ENCODE measurements at regions not wholly inside any gene's neighbourhood (a gene's known extent, or its start where the extent isn't known, plus 50 kb on each side); places are given as distances from the start of the nearest gene placed in this dataset.

- DNase-seq (ENCODE audit: low read depth in 2 of 2): no peak
These were observed 826.3 kb upstream of the CDH2 start for GRCh38 chr18:29003194-29003593.

GRCh38 chr18:29002747-29003146, 825.8 kb upstream of the CDH2 start:
- no peak for DNase-seq (ENCODE audit: low read depth in 2 of 2)

DNA sequence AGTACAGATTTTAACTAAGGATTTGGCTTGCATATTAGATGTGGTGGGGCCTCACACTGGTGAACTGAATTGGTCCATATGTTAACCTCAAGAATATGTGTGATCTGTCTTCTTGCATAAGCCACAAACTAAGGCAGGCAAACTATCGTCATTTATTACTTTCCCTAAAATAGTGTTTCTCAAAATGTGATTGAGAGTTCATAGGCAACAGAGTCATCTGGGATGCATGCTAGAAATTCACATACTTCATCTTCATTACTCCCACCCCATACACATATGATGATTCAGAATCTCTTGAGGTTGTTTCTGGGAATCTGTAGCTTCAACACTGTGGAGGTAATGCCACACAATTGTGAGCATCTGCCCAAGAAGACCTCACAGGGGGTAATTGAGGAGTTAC, 822.8 kb upstream of the CDH2 start:
- DNase-seq (ENCODE audit: low read depth in 2 of 2): peak; percentile 45 to 52

GRCh38 chr18:28995319-28995718, 818.4 kb upstream of the CDH2 start:
- DNase-seq (ENCODE audit: low read depth in 2 of 2): no peak

DNA sequence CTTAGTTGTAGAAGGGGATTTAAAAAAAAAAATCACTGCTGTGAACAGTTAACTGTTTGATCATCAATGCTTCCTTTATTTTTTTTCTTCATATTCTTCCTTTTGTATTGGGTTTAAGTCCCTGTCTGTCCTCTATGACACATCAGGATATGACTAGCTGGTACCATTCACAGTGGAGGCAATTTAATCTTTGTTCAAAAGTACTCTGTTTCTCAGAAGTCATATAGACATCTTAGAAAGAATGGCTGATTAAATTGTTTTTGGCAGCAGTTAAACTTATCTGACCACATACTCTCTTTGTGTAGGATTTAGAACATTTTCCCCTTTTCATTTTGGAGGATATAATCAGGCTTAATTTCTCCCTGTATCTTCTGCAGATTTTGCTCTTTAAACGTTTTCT, 807.8 kb upstream of the CDH2 start:
- no peak for DNase-seq (ENCODE audit: low read depth in 2 of 2)

- no peak for DNase-seq (ENCODE audit: low read depth in 2 of 2)
These were observed 797.6 kb upstream of the CDH2 start for GRCh38 chr18:28974504-28974903.

- no peak for DNase-seq (ENCODE audit: low read depth in 2 of 2)
These were observed 796.4 kb upstream of the CDH2 start for GRCh38 chr18:28973324-28973723.

DNA sequence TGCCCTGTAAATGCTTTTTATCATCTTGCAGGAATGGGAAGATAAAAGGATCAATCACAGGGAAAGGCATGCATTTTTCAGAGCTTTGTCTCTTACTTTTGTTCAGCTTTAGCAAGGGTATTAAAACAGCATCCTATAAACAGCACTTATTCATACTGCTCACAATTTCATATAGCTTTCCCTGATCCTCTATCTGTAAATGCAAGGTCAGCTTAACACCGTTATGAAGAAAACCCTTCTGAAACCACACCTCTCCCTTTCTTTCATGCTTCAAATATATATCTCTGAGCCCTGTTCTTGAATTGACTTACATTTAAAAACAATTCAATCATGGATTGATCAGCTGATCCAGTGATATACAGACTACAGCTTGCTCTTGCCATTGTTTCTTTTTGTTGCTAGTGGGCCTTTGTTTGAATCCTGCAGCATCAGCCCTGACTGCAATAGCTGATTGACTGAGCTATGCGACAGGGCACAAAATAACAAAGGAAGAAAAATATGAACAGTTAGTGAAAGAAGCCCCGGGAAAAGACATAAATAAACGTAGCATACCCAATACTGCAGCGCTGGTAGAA, 795.5 kb upstream of the CDH2 start:
- DNase-seq (ENCODE audit: low read depth in 2 of 2): no peak

- DNase-seq (ENCODE audit: low read depth in 2 of 2): peak; percentile 81 to 84
These were observed 786.6 kb upstream of the CDH2 start for GRCh38 chr18:28963481-28963880.

GRCh38 chr18:28961669-28962228, 784.8 kb upstream of the CDH2 start:
- DNase-seq (ENCODE audit: low read depth in 2 of 2): no peak

GRCh38 chr18:28960146-28960545, 783.2 kb upstream of the CDH2 start:
- DNase-seq (ENCODE audit: low read depth in 2 of 2): no peak

- DNase-seq (ENCODE audit: low read depth in 2 of 2): no peak
These were observed 775.4 kb upstream of the CDH2 start for GRCh38 chr18:28952339-28952738.

DNA sequence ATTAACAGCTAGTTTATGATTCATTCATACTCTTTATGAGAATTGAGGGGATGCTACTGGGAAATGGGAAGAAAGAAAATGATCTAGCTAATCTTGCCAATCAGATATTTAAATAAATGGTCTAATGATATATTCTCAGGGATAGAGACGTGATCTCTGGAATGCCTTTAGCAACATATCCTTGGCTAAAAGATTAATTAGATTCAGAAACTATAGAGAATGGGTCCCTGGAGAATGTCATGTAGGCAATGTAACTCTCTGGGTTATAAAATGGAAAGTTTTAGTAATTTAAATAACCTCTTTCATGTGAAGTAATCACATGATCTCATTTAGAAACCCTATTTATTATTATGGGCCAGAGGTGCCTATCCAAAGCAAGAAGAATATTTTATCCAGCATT, 771.0 kb upstream of the CDH2 start:
- DNase-seq (ENCODE audit: low read depth in 2 of 2): no peak

- no peak for DNase-seq (ENCODE audit: low read depth in 2 of 2)
These were observed 769.5 kb upstream of the CDH2 start for GRCh38 chr18:28946471-28946870.

DNA sequence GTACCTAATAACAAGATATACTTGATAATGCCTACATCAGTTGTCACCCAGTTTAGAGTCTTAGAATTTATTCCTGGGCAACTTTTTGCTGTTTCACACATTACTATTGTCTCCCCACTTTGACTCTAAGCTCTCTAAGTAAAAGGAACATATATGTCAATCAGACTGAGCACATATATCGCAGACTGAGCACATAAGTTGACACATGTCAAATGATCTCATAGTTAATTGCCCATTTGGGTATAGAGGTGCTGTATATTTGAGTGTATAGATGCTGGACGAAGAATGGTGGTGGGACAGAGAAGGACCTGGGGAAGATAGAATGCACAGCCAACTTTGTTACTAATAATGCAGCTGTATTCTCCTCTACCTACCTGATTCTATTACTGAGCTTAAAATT, 746.0 kb upstream of the CDH2 start:
- no peak for DNase-seq (ENCODE audit: low read depth in 2 of 2)

- no peak for DNase-seq (ENCODE audit: low read depth in 2 of 2)
These were observed 739.5 kb upstream of the CDH2 start for GRCh38 chr18:28916456-28916855.

DNA sequence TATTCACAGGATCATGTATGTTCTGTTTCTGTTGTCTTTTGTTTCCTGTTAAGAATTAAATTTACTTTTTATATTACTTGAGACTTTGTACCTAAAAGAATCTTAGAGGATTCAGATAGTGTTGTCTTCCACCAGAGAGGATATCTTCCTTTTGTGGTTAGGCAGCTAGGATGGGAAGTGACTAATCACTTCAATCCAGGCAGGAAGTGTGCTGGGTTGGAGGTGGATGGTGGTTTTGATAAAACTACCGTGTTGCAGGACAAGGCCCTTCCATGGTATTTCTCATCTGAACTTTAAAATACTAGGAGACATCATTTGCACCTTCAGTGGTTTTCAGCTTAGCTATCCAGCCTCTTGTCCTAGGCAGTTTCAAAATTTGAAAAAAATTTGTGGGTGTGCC, 728.6 kb upstream of the CDH2 start:
- peak; percentile 5 to 11 for DNase-seq (ENCODE audit: low read depth in 2 of 2)

DNA sequence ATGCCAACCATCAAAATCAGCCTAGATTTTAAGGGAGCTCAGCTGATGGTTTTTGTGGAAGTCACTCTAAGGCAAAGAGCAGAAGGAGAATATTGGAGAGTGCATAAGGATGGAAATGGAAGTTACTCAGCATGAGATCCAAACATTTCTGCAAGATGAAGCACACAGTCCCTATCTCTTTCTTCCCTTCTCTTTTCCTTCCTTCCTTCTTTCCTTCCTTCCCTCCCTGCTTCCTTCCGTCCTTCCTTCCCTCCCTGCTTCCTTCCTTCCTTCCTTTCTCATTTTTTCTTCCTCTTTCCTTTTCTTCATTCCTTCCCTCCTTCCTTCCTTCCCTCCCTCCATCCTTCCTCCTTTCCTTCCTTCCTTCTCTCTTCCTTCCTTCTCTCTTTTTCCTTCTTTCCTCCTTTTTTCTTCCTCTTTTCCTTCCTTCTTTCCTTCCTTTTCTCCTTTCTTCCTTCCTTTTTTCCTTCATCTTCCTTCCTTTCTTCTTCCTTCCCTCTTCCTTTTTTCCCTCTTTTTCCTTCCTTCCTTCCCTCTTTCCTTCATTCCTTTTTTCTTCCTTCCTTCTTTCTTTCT, 727.9 kb upstream of the CDH2 start:
- no peak for DNase-seq (ENCODE audit: low read depth in 2 of 2)

- DNase-seq (ENCODE audit: low read depth in 2 of 2): peak; percentile 14 to 17
These were observed 726.4 kb upstream of the CDH2 start for GRCh38 chr18:28903306-28903705.

- no peak for DNase-seq (ENCODE audit: low read depth in 2 of 2)
These were observed 713.9 kb upstream of the CDH2 start for GRCh38 chr18:28890791-28891190.

- DNase-seq (ENCODE audit: low read depth in 2 of 2): no peak
These were observed 707.4 kb upstream of the CDH2 start for GRCh38 chr18:28884304-28884703.

DNA sequence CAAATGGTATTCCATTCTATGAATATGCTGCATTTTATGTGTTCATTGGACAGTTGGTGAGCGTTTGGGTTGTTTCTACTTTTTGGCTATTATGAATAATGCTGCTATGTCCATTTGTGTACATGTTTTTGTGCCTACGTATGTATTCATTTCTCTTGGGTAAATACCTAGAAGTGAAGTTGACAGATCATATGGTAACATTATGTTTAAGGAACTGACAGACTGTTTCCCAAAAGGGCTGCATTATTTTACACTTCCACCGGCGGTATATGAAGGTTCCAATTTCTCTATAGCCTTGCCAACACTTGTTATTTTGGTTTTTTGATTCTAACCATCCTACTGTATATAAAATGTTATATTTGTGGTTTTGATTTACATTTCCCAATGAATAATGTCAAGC, 703.9 kb upstream of the CDH2 start:
- DNase-seq (ENCODE audit: low read depth in 2 of 2): no peak

- peak; percentile 14 to 15 for DNase-seq (ENCODE audit: low read depth in 2 of 2)
These were observed 698.1 kb upstream of the CDH2 start for GRCh38 chr18:28875059-28875458.

GRCh38 chr18:28863396-28863795, 686.5 kb upstream of the CDH2 start:
- no peak for DNase-seq (ENCODE audit: low read depth in 2 of 2)

Data from fibroblast of skin of left quadriceps (primary cell).